Superior temporal gyrus (tissue), 1 donor: ENCODE measurements at regions not wholly inside any gene's neighbourhood (a gene's known extent, or its start where the extent isn't known, plus 50 kb on each side); places are given as distances from the start of the nearest gene placed in this dataset.

Experiments used
- DNase-seq: peaks from one replicate; pipeline ENCODE4 v3.0.0-alpha.2; 2016; ENCODE audit errors: extremely low spot score

DNA sequence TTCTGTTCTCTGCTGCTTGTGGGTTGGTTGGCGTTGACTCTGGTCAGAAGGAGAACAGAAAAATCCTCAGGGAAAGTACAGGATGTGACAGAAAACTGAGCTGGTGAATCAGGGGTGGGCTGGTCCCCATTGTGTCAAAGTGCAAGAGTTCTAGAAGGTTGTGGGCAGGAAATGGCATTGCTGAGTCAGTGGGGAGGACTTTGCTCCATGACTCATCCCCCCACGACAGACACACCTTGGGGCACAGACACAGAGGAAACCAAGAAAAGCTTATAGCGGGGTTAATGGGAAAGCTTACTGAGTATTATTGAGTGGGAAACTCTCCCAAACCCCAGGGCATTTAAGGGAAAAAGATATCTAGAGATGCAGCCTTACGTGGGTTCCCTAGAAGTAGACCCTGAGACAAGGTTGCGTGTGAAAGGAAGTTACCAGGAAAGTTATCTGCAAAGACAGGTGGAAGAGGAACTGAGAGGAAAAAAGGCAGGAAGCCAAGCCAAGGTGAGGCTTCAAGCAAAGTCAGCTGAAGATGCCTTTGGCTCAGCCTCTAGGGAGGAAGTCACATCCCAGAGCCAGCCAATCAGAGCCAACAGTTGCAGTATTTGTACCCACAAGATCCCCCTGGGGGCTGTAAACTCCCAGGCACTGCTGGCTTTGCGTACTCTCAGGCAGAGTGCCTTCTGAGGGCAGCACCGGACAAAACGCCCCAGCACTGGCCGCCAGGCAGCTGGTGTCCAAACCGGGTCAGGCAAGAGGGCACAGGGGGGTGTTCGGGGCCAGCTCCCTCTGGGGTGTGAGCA lies 86.4 kb downstream of the FOXL1 start:
- no peak for DNase-seq

GRCh38 chr16:86665319-86665675 lies 86.9 kb downstream of the FOXL1 start:
- no peak for DNase-seq

- no peak for DNase-seq
These were observed 87.6 kb downstream of the FOXL1 start for GRCh38 chr16:86665929-86666328.

DNA sequence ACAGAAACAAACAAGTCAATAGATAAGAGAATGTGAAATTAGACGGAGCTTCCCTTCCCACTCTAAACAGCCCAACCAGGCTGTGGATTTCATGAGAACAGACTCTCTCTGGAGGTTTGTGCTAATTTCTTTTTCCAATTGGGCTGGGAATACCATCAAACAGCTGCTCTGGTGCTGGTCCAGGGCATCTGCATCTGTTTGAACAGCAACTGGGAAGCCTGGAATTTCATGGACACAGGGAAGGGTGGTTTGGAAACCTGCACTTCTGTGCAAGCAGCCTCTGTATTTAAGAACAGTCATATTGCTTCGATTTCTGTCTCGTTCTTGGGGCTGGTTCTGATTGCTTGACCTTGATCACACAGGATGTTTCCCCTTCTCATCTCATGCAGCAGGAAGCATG lies 88.7 kb downstream of the FOXL1 start:
- DNase-seq, result no peak

- DNase-seq, result no peak
These were observed 90.0 kb downstream of the FOXL1 start for GRCh38 chr16:86668136-86668910.

DNA sequence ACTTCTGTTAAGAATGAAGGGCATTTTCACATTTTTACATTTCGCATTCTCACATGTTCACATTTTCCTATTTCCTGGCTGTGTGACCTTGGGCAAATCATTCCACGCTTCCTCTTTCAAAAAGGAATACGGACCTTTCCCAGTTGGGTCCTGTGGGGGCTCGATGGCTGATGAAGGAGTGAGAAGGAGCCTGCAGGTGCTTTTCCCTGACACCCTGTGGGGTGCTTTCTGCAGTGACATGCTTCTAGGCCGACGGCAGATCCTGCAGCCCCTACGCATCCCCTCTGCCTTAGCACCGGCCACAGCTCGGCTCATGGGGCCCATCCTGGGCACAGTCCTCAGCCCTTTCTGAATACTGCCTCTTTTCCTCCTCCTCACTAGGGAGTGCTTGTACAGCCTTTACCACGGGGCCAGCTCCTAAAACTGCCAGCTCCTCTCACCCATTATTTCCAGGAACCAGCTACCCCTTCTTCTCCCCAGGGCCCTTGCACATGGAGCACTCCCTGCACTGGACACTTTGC lies 91.0 kb downstream of the FOXL1 start:
- DNase-seq, result no peak

GRCh38 chr16:86669937-86670749 lies 91.8 kb downstream of the FOXL1 start:
- DNase-seq, result no peak

DNA sequence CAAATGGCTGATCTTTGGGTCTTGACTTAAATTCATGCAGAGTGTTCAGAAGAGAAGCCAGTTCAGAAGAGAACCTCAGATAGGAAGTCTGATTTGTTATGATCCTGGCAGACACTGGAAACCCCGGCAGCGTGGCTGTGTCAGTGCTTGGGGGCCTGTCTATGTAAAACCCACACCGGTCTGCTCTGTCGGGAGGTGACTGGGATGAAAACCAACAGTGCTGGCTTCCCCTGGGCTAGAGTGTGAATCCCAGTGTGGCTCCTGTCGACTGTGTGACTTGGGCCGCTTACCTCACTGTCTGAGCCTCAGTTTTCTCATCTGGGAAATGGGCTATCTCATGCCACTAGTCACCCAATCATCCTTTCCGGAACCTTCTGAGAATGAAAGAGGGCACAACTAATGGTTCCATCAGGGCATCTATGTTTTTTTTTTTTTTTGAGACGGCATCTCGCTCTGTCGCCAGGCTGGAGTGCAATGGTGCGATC lies 92.4 kb downstream of the FOXL1 start:
- no peak for DNase-seq

- no peak for DNase-seq
These were observed 93.3 kb downstream of the FOXL1 start for GRCh38 chr16:86671486-86672178.

- DNase-seq, result no peak
These were observed 94.0 kb downstream of the FOXL1 start for GRCh38 chr16:86672179-86672863.

GRCh38 chr16:86673090-86673955 lies 95.0 kb downstream of the FOXL1 start:
- no peak for DNase-seq

- no peak for DNase-seq
These were observed 95.7 kb downstream of the FOXL1 start for GRCh38 chr16:86673956-86674453.

DNA sequence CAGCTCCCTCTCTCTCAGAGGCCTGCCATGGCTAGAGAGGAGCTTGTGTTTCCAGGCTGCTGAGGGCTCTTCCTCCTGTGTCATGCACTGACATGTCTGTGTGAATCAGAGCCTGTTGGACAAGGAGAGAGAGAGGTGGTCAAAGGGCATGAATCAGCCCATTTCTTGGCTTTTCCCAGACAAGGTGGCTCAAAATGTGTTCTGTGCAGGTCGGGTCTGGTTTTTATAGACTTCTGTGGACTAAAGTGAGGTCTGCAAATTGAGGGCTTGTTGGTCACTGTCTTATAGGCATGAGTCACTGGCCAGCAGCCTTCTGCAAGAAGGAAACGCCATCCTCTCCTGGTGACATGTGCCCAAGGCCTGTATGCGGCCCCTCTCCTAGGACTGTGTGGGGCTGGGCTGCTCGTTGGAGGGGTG lies 97.9 kb downstream of the FOXL1 start:
- DNase-seq, result no peak

DNA sequence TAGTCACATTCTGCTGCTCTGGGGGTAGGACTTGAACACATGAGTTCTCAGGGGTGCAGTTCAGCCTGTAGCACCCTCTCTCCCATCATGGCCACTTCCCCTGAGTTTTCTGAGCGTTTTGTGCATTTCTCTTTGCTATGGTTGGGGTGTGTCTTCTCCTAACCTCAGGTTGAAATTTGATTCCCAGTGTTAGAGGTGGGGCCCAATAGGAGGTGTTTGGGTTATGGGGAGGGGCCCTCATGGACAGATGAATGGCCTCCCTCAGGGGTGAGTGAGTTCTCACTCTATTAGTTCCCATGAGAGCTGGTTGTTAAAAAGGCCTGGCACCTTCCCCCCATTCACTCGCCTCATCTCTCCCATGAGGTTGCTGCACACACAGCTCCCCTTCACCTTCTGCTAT lies 101.1 kb downstream of the FOXL1 start:
- no peak for DNase-seq

DNA sequence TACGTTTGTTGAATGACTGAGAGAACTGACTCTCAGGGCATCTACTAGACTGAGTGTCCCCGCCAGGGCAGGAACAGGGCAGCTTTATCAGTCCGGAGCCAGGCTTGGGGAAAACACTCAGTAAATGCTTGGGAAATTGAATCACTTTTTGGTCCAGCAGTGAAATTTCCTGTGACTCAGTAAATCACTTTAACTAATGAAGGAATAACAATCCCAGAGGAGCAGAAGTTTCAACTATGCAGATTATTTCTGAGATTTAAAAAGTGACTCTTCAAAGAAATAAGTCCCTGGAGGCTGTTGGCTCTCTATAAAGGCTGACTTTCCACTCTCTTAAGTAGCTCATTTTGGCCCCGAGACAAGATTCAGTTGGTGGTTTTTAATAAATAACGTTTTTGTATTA lies 101.8 kb downstream of the FOXL1 start:
- DNase-seq, result no peak

- DNase-seq, result no peak
These were observed 102.3 kb downstream of the FOXL1 start for GRCh38 chr16:86680661-86681030.

- no peak for DNase-seq
These were observed 102.8 kb downstream of the FOXL1 start for GRCh38 chr16:86681031-86681756.

DNA sequence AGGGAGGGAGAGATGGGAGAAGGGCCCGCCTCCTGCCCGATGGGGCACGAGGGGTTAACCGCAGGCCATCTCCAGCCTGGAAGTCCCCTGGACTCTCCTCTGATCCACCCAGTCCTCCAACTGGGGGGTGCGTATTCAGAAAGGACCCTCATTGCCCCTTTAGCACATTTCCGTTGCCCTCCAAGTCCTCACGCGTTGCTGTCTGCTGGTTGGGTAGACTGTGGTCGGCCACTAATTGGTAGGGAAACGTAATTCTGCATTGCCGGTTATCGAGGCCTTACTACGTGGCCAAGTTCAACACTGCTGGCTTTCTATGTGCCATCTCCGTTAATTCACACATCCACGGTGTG lies 103.4 kb downstream of the FOXL1 start:
- no peak for DNase-seq
